ENCODE measurements at regions not wholly inside any gene's neighbourhood (a gene's known extent, or its start where the extent isn't known, plus 50 kb on each side); places are given as distances from the start of the nearest gene placed in this dataset.
A peak's percentile ranks its signal among the peaks of the same experiment; 100 is the strongest.

DNA sequence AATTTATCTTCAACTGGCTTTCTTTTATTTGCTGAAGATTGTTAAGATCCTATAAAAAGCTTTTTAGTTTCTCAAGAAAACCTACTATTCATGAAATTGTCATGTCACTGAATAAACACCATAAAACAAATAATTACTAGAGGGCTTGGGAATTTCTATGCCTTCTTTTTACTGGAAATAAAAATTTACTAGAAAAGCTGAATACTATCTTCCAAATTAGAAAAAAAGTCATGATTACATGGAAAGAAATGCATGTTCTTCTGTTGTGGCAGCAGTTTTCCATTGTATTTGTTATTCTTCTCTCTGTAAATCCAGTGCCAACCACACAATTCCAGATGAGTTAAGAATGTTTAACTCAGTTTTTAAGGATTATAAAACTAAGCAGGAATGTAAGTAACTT is 153.8 kb downstream of the RAP2B start:
- H3K27me3 Mint-ChIP-seq, result no peaks in the 10 kb centered on the region
- H3K9me3 Mint-ChIP-seq, result peaks cover 0 to 5% (median 0%) of the 10 kb centered on the region in 3 donors
- no peaks in the 10 kb centered on the region for H3K36me3 Mint-ChIP-seq
- no peak overlapping the region for H3K4me3 Mint-ChIP-seq
- H3K4me1 Mint-ChIP-seq, result peaks cover 6 to 16% (median 7%) of the 10 kb centered on the region in 3 donors
- H3K27ac Mint-ChIP-seq, result no peak overlapping the region

DNA sequence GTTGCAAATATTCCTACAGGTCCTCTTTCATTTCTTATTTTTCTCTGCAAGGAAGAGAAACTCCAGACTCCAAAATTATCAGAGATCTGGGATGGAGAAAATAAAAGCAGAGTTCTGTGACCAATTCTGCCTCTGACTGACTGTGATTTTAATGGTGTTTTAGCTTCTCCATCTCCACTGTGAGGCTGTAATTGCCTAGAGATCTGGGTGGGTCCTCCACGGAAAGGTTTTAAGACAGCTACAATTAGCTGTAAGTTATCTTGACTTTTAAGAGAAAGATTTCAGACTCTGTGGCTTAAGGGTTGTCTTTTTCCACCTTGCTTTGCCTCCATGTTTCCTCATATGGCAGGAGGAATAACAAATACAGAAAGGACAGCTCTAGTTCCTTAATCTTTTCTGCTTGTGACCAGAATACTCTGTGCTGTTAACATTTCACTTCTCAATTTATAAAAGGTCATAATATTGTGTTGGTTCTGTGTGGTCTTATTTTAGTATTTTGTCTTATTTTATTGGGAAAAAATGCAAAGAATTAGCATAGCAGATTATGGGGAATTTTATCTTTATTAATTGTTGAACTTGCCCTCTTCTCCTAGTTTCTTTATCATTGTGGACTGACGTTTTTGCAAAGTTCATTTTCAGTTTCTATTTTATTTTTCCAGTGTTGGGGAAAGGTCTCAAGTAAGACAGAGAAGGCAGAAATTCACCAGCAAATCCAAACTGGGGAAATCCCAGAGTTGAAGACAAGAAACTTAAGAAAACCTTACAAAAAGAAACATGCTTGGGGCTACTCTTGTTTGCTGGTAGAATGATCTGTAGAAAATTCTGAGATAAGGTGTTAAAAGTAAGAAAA is 157.9 kb downstream of the RAP2B start:
- H3K36me3 Mint-ChIP-seq, result no peaks in the 10 kb centered on the region
- peaks cover 0 to under 1% (median under 1%) of the 10 kb centered on the region in 3 donors for H3K9me3 Mint-ChIP-seq
- no peak overlapping the region for H3K27ac Mint-ChIP-seq
- H3K27me3 Mint-ChIP-seq, result no peaks in the 10 kb centered on the region
- H3K4me3 Mint-ChIP-seq, result peak overlapping the region in 1 of 4 donors; percentile 63
- peaks cover 6 to 9% (median 7%) of the 10 kb centered on the region in 3 donors for H3K4me1 Mint-ChIP-seq

DNA sequence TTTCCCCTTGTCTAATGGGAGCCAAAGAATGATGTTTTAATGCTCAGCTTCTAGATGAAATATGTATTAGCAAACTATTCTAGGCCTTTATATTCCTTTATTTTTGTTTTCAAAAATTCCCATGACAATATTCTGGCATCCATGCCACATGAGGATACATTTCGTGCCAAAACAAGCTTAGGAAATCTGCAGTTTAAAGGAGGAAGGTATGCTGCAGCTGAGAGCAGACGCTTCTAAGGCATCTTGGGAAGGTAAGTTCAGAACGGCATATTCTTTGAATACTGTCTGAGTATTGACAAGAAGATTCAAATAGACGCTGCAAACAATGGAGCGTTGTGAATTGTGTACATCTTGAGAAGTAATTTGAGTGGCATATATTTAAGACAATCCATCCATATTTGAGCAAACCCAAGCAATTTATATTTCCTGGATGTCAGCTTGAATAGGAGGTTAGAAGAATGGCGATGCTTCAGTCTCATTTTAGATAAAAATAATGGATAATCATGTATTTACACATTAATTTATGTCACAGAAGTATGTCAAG is 158.6 kb downstream of the RAP2B start:
- peaks cover 6 to 9% (median 7%) of the 10 kb centered on the region in 3 donors for H3K4me1 Mint-ChIP-seq
- H3K27ac Mint-ChIP-seq, result no peak overlapping the region
- peaks cover 2% of the 10 kb centered on the region for H3K36me3 Mint-ChIP-seq
- H3K27me3 Mint-ChIP-seq, result no peaks in the 10 kb centered on the region
- peaks cover 0 to 2% (median 0%) of the 10 kb centered on the region in 3 donors for H3K9me3 Mint-ChIP-seq
- H3K4me3 Mint-ChIP-seq, result no peak overlapping the region

DNA sequence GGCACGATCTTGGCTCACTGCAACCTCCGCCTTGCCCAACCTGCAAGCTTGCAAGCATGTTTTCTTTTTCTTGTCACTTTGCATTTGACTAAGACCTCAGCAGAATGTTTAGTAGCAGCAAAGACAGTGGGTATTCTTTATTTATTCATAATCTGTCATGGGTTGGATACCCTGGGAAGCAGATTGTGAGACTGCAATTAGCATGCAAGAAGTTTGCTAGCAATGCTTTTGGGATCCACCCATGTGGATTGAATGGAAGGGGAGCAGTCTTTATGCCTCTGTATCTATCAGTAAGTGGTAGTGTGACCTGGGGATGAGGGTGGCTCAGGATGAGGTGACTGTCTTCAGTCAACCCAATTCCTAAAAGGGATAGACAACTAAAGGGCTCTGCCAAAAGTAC is 166.7 kb downstream of the RAP2B start:
- Mint-ChIP-seq H3K27me3 (no peaks in the 10 kb centered on the region), H3K36me3 (peaks cover 4% of the 10 kb centered on the region), H3K4me1 (peaks cover 0 to 2% (median 0%) of the 10 kb centered on the region in 3 donors), H3K4me3 (no peak overlapping the region), H3K27ac (no peak overlapping the region), H3K9me3 (peaks cover 0 to 2% (median 2%) of the 10 kb centered on the region in 3 donors)

DNA sequence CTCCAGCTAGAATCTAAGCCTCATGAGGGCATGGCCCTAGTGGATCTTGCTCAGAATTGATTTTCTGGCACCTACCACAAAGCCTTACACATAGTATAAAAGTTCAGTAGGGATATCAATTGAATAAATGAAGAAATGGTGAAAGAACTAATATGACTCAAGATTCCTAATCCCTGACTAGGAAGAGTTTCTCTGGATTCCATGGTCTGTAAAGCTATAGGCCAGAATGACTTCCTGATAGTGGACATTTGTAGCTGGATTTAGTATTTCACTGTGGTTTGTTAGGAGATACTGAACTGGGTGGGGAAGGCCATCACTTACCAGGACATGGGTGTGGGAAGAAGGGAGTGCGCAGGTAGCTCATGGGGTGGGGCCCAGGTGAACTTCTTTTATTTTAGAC is 168.9 kb downstream of the RAP2B start:
- no peak overlapping the region for H3K27ac Mint-ChIP-seq
- peaks cover 0 to 2% (median 0%) of the 10 kb centered on the region in 3 donors for H3K9me3 Mint-ChIP-seq
- H3K4me3 Mint-ChIP-seq, result no peak overlapping the region
- H3K27me3 Mint-ChIP-seq, result no peaks in the 10 kb centered on the region
- peaks cover 2% of the 10 kb centered on the region for H3K36me3 Mint-ChIP-seq
- H3K4me1 Mint-ChIP-seq, result peaks cover 0 to 2% (median 0%) of the 10 kb centered on the region in 3 donors

DNA sequence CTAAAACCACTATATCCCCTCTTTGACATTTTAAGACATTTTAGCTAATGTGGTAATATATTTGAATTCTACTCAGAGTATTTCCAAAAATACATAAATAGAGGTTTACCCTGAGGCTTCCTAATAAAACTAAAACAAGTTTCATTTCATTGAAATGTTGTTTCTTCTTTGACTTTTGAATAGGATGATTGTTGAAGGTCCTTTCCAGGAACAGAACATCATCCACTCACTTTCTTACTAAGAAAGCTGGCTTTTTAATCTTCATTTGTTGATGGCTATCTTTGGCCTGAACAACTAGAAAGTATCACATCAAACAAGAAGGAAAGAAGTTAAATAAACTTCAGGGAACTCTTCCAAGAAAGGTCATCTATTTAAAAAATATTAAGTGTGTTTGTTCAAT is 169.7 kb downstream of the RAP2B start:
- Mint-ChIP-seq H3K36me3 (peaks cover 2% of the 10 kb centered on the region), H3K4me3 (no peak overlapping the region), H3K27ac (no peak overlapping the region), H3K4me1 (peaks cover 0 to 2% (median 0%) of the 10 kb centered on the region in 3 donors), H3K27me3 (no peaks in the 10 kb centered on the region), H3K9me3 (no peaks in the 10 kb centered on the region)

DNA sequence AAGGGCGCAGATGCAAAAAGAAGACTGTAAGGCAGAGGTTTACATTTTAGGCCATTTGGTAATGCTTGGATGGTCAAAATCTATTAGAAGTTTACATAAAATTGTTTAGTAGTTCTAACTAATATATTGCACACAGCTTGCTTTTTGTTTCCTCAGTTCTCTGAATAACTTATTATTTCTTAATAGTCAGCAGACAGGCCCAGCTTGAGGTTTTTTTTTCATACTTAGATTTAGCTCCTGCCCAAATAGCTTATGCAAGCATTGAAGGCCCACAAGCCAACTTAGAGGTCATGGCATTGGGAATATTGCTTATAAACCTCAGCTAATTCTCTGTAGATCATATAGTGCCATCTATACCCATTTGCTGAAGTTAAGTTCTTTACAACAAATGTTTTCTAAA is 172.5 kb downstream of the RAP2B start:
- H3K27me3 Mint-ChIP-seq, result no peaks in the 10 kb centered on the region
- peaks cover 2% of the 10 kb centered on the region for H3K36me3 Mint-ChIP-seq
- no peaks in the 10 kb centered on the region for H3K9me3 Mint-ChIP-seq
- H3K4me3 Mint-ChIP-seq, result no peak overlapping the region
- H3K4me1 Mint-ChIP-seq, result peaks cover 0 to 2% (median 0%) of the 10 kb centered on the region in 3 donors
- H3K27ac Mint-ChIP-seq, result no peak overlapping the region

DNA sequence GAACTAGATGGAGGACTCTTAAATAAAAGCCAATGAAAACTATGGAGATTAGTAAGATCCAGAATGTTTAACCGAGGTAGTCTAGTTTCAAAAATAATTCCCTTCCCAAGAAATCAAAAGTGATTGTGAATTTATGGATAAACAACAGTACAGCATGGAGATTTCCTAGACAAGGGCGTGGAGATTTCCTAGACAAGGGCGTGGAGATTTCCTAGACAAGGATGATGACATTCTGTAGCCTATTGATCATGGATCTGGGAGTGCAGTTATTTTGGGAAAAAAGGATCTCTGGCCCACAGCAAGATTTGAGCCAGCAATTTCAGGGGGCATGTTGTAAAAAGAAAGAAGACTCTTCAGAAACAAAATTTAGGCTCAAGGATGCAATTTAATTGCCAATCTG is 175.3 kb downstream of the RAP2B start:
- peaks cover 0 to 5% (median 4%) of the 10 kb centered on the region in 3 donors for H3K9me3 Mint-ChIP-seq
- no peaks in the 10 kb centered on the region for H3K36me3 Mint-ChIP-seq
- no peaks in the 10 kb centered on the region for H3K4me1 Mint-ChIP-seq
- no peaks in the 10 kb centered on the region for H3K27me3 Mint-ChIP-seq
- H3K4me3 Mint-ChIP-seq, result no peak overlapping the region
- H3K27ac Mint-ChIP-seq, result no peak overlapping the region

DNA sequence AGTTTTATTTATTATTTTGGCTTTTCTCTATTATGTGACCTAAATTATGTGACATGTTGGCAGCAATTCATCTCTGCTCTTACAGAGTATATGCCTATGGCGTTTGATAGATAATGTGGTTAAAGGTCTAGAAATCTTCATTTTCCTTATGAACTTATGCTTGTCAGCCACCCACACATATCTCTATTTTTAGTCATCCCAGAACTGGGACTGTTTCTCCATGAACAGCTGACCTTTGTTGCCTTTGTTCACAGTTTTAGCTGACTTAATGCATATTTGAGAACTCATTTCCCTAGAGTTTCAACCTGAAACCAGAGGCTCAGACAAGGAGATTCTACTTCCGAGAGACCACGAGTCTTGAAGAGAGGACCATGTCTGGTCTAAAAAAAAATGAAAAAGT is 176.5 kb downstream of the RAP2B start:
- H3K4me1 Mint-ChIP-seq, result no peaks in the 10 kb centered on the region
- H3K4me3 Mint-ChIP-seq, result no peak overlapping the region
- H3K27me3 Mint-ChIP-seq, result no peaks in the 10 kb centered on the region
- peak overlapping the region in 1 of 3 donors; percentile 65 for H3K27ac Mint-ChIP-seq
- H3K36me3 Mint-ChIP-seq, result no peaks in the 10 kb centered on the region
- H3K9me3 Mint-ChIP-seq, result peaks cover 0 to 5% (median 4%) of the 10 kb centered on the region in 3 donors

DNA sequence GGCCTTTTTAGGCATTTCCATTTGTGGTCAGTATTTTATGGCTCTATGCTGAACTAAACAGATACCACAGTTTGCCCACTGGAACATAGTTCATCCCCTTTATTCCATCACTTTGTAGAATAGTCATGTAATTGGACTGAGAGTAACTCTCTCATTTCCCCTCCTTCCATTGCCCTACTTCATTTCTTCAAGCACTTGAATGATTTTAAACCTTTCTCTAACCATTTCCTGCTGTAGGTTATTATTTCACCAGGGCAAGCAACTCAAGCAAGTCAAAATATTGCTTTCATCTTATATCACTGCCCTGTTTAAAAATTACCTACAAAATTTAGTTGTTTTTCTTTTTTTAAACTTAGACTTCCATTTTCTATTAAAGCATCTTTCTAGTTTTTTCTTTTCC is 177.0 kb downstream of the RAP2B start:
- H3K9me3 Mint-ChIP-seq, result peaks cover 0 to 5% (median 4%) of the 10 kb centered on the region in 3 donors
- H3K27ac Mint-ChIP-seq, result no peak overlapping the region
- no peaks in the 10 kb centered on the region for H3K4me1 Mint-ChIP-seq
- no peak overlapping the region for H3K4me3 Mint-ChIP-seq
- no peaks in the 10 kb centered on the region for H3K36me3 Mint-ChIP-seq
- no peaks in the 10 kb centered on the region for H3K27me3 Mint-ChIP-seq

DNA sequence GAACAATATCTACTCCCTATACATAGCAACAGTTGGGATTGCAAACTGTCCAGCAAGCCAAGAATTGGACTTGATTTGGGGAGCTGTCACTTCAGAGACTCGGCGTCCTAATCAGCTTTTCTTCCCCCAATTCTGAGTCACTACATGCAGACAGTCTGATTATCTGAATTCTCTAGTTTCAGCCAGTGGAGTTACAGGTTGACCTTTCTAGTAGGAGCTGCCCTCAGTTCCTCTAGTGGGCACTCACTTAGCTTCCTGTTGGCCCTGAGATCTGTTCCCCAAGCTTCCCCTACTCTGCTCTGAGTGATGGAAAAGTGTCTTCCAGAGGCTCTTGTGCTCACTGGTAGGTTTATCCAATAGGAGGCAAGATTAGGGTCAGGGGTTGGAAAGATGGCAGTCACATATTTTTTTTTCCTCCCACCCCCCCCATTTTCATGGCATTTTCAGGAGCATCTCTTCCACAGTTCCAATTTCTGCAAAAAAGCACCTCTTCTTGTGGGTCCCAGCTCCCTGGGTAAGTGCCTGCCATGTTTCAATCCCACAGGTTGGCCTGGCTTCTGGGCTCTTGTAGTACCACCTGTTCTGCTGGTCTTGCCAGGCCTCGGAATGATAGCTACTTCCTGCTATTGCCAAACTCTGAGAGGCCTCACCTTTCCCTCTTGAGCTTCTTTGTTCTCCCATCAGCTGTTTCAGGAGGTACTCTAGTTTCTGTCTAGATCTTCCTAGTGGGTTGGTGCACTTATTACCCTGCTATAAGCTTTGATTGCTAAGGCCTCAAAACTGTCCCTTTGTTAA is 182.2 kb downstream of the RAP2B start:
- Mint-ChIP-seq H3K4me1 (no peaks in the 10 kb centered on the region), H3K9me3 (peaks cover 1 to 8% (median 6%) of the 10 kb centered on the region in 3 donors), H3K27ac (no peak overlapping the region), H3K36me3 (no peaks in the 10 kb centered on the region), H3K27me3 (no peaks in the 10 kb centered on the region), H3K4me3 (no peak overlapping the region)

DNA sequence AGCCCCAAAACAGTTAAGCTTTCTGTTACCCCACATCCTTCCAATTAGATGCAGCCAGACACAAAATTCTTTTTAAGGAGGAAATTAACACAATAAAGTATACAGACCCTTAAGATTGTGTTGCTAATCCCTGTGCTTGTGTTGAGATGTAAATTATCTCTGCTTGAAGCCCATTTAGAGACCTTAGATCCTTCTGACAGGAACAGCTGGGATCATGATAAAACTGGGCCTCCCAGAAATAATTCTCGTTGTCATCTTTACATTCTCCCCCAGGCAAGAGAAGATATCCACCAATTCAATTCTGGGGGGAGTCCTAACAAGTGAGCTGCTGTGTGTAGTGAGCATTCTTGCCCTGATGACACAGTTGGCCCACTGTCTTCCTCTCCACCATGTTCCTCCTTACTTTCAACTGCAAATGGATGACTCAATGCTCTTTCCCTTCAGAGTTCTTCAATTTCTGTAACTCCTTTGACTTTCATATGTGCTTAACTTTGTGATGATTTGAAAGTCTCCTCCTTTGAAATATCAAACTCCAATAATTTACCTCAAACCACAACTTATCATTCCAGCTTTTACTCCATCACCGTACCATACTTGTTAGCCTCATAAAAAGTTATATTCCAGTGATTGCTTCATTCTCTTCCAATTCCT is 186.6 kb downstream of the RAP2B start:
- Mint-ChIP-seq H3K4me3 (no peak overlapping the region), H3K9me3 (peaks cover 1 to 3% (median 2%) of the 10 kb centered on the region in 3 donors), H3K27ac (no peak overlapping the region), H3K36me3 (no peaks in the 10 kb centered on the region), H3K27me3 (no peaks in the 10 kb centered on the region), H3K4me1 (no peaks in the 10 kb centered on the region)

DNA sequence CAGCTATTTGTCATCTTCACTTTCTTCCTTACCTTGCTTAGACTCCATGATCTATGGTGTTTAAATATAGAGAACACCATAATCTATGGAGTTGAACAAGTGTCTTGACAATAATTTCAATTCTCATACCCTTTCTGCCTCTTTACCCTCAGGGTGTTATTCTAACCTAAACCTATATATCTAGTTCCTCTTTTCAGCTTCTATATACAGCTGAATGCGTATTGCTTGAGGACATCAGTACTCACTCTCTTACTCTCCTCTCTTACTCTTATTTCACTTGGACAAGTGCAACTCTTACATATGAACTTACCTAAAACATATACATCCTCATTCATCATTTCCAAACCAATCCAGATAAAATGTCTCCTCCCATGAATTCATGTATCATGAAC is 187.1 kb downstream of the RAP2B start:
- H3K9me3 Mint-ChIP-seq, result peaks cover 1 to 3% (median 2%) of the 10 kb centered on the region in 3 donors
- no peak overlapping the region for H3K4me3 Mint-ChIP-seq
- H3K4me1 Mint-ChIP-seq, result no peaks in the 10 kb centered on the region
- H3K36me3 Mint-ChIP-seq, result no peaks in the 10 kb centered on the region
- no peak overlapping the region for H3K27ac Mint-ChIP-seq
- no peaks in the 10 kb centered on the region for H3K27me3 Mint-ChIP-seq

DNA sequence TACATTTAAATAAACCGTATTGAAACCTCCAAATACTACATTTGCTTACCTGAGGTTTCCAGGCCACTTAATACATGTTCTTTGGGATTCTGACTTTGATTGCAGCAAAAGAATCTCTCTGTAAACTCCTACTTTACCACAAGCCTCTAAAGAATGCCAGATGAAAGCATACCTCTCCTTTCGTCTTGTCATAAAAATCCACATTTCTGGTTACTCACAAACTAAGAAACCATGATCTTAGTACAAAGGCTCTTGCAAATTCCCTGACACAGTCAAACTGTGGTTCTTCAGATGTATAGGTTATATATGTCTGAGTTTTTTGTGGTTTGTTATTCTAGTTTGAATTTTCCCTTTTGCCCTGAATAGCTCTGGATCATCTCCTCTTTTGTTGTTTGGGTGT is 188.4 kb downstream of the RAP2B start:
- H3K27ac Mint-ChIP-seq, result no peak overlapping the region
- H3K4me3 Mint-ChIP-seq, result no peak overlapping the region
- H3K4me1 Mint-ChIP-seq, result no peaks in the 10 kb centered on the region
- no peaks in the 10 kb centered on the region for H3K27me3 Mint-ChIP-seq
- H3K36me3 Mint-ChIP-seq, result no peaks in the 10 kb centered on the region
- H3K9me3 Mint-ChIP-seq, result peaks cover 1 to 3% (median 2%) of the 10 kb centered on the region in 3 donors

DNA sequence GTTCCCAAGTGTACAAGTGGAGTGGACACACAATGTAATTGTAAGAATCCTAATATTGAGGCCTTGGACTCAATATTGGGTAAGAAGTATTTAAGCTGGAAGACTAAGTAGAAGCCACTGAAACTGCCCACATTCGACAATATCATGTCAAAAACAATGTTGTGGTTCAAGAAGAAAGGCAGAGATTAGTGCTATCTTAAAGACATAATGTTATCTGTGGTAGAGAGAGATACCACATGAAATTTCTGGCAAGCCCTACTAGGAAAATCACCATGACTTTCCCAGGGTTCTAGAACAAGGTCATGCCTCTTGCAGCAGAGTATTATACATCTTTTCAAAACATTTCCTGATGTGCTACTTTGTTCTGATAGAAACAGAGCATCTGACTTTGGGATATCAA is 192.6 kb downstream of the RAP2B start:
- Mint-ChIP-seq H3K4me3 (no peak overlapping the region), H3K27me3 (no peaks in the 10 kb centered on the region), H3K9me3 (no peaks in the 10 kb centered on the region), H3K27ac (no peak overlapping the region), H3K4me1 (no peaks in the 10 kb centered on the region), H3K36me3 (no peaks in the 10 kb centered on the region)

Measured in IgD-negative memory B cell (primary cell).